ENCODE measurements at regions not wholly inside any gene's neighbourhood (a gene's known extent, or its start where the extent isn't known, plus 50 kb on each side); places are given as distances from the start of the nearest gene placed in this dataset.

DNA sequence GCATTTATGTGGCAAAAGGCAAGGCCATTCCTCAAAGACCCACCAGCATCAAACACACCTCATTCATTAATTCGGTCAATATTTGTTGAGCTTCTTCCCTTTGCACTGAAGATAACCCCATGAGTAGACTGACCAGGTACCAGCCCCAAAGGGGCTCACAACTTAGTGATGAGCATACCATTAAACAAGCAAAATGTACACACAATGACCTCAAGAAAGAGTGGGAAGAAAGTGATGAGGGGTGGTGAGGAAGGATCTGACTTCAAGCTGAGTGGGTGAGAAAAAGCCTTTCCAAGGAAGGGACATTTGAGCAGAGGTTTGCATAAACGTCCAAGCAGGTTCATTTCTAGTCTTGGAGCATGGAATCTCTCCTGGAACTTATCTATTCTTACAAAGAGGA, 562.5 kb downstream of the TOX3 start:
- no peak for TF ChIP-seq CHD1 (IDR thresholded peaks at IDR 0.05; ENCODE audit: low read depth, low read length)
- TF ChIP-seq, protein P1, sequence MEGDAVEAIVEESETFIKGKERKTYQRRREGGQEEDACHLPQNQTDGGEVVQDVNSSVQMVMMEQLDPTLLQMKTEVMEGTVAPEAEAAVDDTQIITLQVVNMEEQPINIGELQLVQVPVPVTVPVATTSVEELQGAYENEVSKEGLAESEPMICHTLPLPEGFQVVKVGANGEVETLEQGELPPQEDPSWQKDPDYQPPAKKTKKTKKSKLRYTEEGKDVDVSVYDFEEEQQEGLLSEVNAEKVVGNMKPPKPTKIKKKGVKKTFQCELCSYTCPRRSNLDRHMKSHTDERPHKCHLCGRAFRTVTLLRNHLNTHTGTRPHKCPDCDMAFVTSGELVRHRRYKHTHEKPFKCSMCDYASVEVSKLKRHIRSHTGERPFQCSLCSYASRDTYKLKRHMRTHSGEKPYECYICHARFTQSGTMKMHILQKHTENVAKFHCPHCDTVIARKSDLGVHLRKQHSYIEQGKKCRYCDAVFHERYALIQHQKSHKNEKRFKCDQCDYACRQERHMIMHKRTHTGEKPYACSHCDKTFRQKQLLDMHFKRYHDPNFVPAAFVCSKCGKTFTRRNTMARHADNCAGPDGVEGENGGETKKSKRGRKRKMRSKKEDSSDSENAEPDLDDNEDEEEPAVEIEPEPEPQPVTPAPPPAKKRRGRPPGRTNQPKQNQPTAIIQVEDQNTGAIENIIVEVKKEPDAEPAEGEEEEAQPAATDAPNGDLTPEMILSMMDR (conservative IDR thresholded peaks at IDR 0.05; ENCODE audit: low read depth, low read length): no peak
- TF ChIP-seq POLR2A (IDR thresholded peaks at IDR 0.05; ENCODE audit: low read depth, low read length): no peak
- no peak for TF ChIP-seq CEBPB (IDR thresholded peaks at IDR 0.05; ENCODE audit: low read depth, low read length)
- TF ChIP-seq RAD21 (IDR thresholded peaks at IDR 0.05; ENCODE audit: low read length): no peak
- no peak for TF ChIP-seq SMC3 (IDR thresholded peaks at IDR 0.05; ENCODE audit: low read depth, low read length)
- no peak for TF ChIP-seq RCOR1 (IDR thresholded peaks at IDR 0.05; ENCODE audit: insufficient replicate concordance, low read length)
- no peak for TF ChIP-seq MXI1 (IDR thresholded peaks at IDR 0.05; ENCODE audit: borderline replicate concordance, low read depth, low read length)
- TF ChIP-seq RFX5 (IDR thresholded peaks at IDR 0.05; ENCODE audit: low read depth, low read length): no peak
- TF ChIP-seq, protein P2, sequence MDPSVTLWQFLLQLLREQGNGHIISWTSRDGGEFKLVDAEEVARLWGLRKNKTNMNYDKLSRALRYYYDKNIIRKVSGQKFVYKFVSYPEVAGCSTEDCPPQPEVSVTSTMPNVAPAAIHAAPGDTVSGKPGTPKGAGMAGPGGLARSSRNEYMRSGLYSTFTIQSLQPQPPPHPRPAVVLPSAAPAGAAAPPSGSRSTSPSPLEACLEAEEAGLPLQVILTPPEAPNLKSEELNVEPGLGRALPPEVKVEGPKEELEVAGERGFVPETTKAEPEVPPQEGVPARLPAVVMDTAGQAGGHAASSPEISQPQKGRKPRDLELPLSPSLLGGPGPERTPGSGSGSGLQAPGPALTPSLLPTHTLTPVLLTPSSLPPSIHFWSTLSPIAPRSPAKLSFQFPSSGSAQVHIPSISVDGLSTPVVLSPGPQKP (IDR thresholded peaks at IDR 0.05; ENCODE audit: borderline replicate concordance, low read depth, low read length): no peak

Data from IMR-90 (cell line).